Osteoblast (primary cell): ENCODE measurements at regions not wholly inside any gene's neighbourhood (a gene's known extent, or its start where the extent isn't known, plus 50 kb on each side); places are given as distances from the start of the nearest gene placed in this dataset.

ENCODE experiments used
- DNase-seq: peaks from one replicate; pipeline ENCODE4 v3.0.0; 2011; ENCODE audit warnings: low spot score, mixed read lengths; ENCODE audit not compliant: insufficient read length; ENCODE audit errors: missing footprints
- H2AFZ ChIP-seq: 2 replicates; pipeline ENCODE4 v1.6.0; 2011; ENCODE audit warnings: mild to moderate bottlenecking, low read length
- H3K27ac ChIP-seq: 2 replicates; pipeline ENCODE4 v1.5.1; 2011; ENCODE audit warnings: mild to moderate bottlenecking, low read depth, low read length, moderate library complexity
- H3K27me3 ChIP-seq: 2 replicates; pipeline ENCODE4 v1.6.0; 2012; ENCODE audit warnings: mild to moderate bottlenecking, control low read depth, inconsistent platforms, low read length, moderate library complexity; ENCODE audit not compliant: insufficient read depth
- H3K36me3 ChIP-seq: 2 replicates; pipeline ENCODE4 v1.5.1; 2011; ENCODE audit warnings: mild to moderate bottlenecking, low read length, control low read depth, moderate library complexity; ENCODE audit not compliant: insufficient read depth
- H3K4me1 ChIP-seq: 2 replicates; pipeline ENCODE4 v1.5.1; 2011; ENCODE audit warnings: mild to moderate bottlenecking, low read length, control low read depth, moderate library complexity; ENCODE audit not compliant: insufficient read depth
- H3K4me2 ChIP-seq: 2 replicates; pipeline ENCODE4 v1.6.0; 2011; ENCODE audit warnings: mild to moderate bottlenecking, low read length; ENCODE audit not compliant: insufficient read depth
- H3K4me3 ChIP-seq: fragments of 200-600 bp; sonication (generic); 3 replicates; pipeline ENCODE4 v1.5.1; 2012; ENCODE audit warnings: mild to moderate bottlenecking, low read length, inconsistent platforms; ENCODE audit not compliant: insufficient read depth
- H3K79me2 ChIP-seq: 2 replicates; pipeline ENCODE4 v1.6.0; 2012; ENCODE audit warnings: mild to moderate bottlenecking, low read length, control low read depth, inconsistent platforms; ENCODE audit not compliant: insufficient read depth
- H3K9me3 ChIP-seq: 2 replicates; pipeline ENCODE4 v1.5.1; 2011; ENCODE audit warnings: low read depth, low read length, control low read depth
- H4K20me1 ChIP-seq: 2 replicates; pipeline ENCODE4 v1.6.0; 2012; ENCODE audit warnings: mild to moderate bottlenecking, low read length, control low read depth; ENCODE audit not compliant: insufficient read depth
- CTCF ChIP-seq: IDR thresholded peaks from 2 replicates; pipeline ENCODE4 v1.5.1; 2011; ENCODE audit warnings: mild to moderate bottlenecking, low read depth, low read length, moderate library complexity; ENCODE audit errors: extremely low read depth

GRCh38 chr9:86865952-86866351 is 81.4 kb downstream of the GAS1 start:
- H3K27ac ChIP-seq = no peak overlapping the region
- no peak for TF ChIP-seq CTCF
- H3K36me3 ChIP-seq = no peaks in the 10 kb centered on the region
- H3K9me3 ChIP-seq = no peaks in the 10 kb centered on the region
- no peak for DNase-seq
- no peak overlapping the region for H3K4me3 ChIP-seq
- no peaks in the 10 kb centered on the region for H3K79me2 ChIP-seq
- H3K27me3 ChIP-seq = no peaks in the 10 kb centered on the region
- H4K20me1 ChIP-seq = no peaks in the 10 kb centered on the region
- no peaks in the 10 kb centered on the region for H3K4me1 ChIP-seq
- H3K4me2 ChIP-seq = no peak overlapping the region
- H2AFZ ChIP-seq = no peak overlapping the region

- Histone ChIP-seq H3K4me1 (peaks cover 6% of the 10 kb centered on the region), H3K4me3 (no peak overlapping the region)
- DNase-seq = peak; percentile 80
These were observed 87.3 kb downstream of the GAS1 start for GRCh38 chr9:86860006-86860405.

GRCh38 chr9:86859056-86859455 is 88.2 kb downstream of the GAS1 start:
- no peaks in the 10 kb centered on the region for H3K9me3 ChIP-seq
- H4K20me1 ChIP-seq = no peaks in the 10 kb centered on the region
- peaks cover 9% of the 10 kb centered on the region for H3K27me3 ChIP-seq
- no peaks in the 10 kb centered on the region for H3K79me2 ChIP-seq
- TF ChIP-seq CTCF = no peak
- no peak overlapping the region for H3K4me3 ChIP-seq
- DNase-seq = no peak
- H2AFZ ChIP-seq = no peak overlapping the region
- no peaks in the 10 kb centered on the region for H3K36me3 ChIP-seq
- H3K27ac ChIP-seq = no peak overlapping the region
- no peak overlapping the region for H3K4me2 ChIP-seq
- H3K4me1 ChIP-seq = peaks cover 7% of the 10 kb centered on the region

More at GRCh38 chr9:86860006-86860405, 87.3 kb downstream of the GAS1 start:
- TF ChIP-seq CTCF = no peak
- Histone ChIP-seq H3K9me3 (no peaks in the 10 kb centered on the region), H2AFZ (no peak overlapping the region), H3K79me2 (no peaks in the 10 kb centered on the region), H3K4me2 (no peak overlapping the region), H4K20me1 (no peaks in the 10 kb centered on the region), H3K36me3 (no peaks in the 10 kb centered on the region), H3K27me3 (peaks cover 9% of the 10 kb centered on the region), H3K27ac (no peak overlapping the region)

- Histone ChIP-seq H3K27me3 (peaks cover 9% of the 10 kb centered on the region), H3K4me3 (no peak overlapping the region)
- no peak for TF ChIP-seq CTCF
These were observed 89.3 kb downstream of the GAS1 start for GRCh38 chr9:86858009-86858408.

More at GRCh38 chr9:86858009-86858408, 89.3 kb downstream of the GAS1 start:
- no peak overlapping the region for H2AFZ ChIP-seq
- H3K4me2 ChIP-seq = no peak overlapping the region
- no peaks in the 10 kb centered on the region for H3K36me3 ChIP-seq
- no peak for DNase-seq
- H3K27ac ChIP-seq = no peak overlapping the region
- H4K20me1 ChIP-seq = no peaks in the 10 kb centered on the region
- H3K79me2 ChIP-seq = no peaks in the 10 kb centered on the region
- H3K4me1 ChIP-seq = peaks cover 7% of the 10 kb centered on the region
- no peaks in the 10 kb centered on the region for H3K9me3 ChIP-seq
